ENCODE measurements at regions not wholly inside any gene's neighbourhood (a gene's known extent, or its start where the extent isn't known, plus 50 kb on each side); places are given as distances from the start of the nearest gene placed in this dataset.

GRCh38 chr13:111476197-111476596 is 155.8 kb downstream of the TEX29 start:
- no peak for DNase-seq

- no peak for DNase-seq
These were observed 159.0 kb downstream of the TEX29 start for GRCh38 chr13:111479412-111479811.

GRCh38 chr13:111480503-111480902 is 160.1 kb downstream of the TEX29 start:
- DNase-seq: peak; percentile 63 to 73

- peak; percentile 99 to 100 for DNase-seq
These were observed 160.5 kb downstream of the TEX29 start for GRCh38 chr13:111480976-111481375.

GRCh38 chr13:111482126-111482525 is 161.7 kb downstream of the TEX29 start:
- DNase-seq: no peak

GRCh38 chr13:111482806-111483620 is 162.6 kb downstream of the TEX29 start:
- DNase-seq: no peak

- no peak for DNase-seq
These were observed 163.2 kb downstream of the TEX29 start for GRCh38 chr13:111483621-111483987.

GRCh38 chr13:111484141-111484925 is 163.9 kb downstream of the TEX29 start:
- peak; percentile 94 to 97 for DNase-seq

- no peak for DNase-seq
These were observed 164.5 kb downstream of the TEX29 start for GRCh38 chr13:111484959-111485358.

GRCh38 chr13:111485491-111486250 is 165.2 kb downstream of the TEX29 start:
- no peak for DNase-seq

- no peak for DNase-seq
These were observed 165.9 kb downstream of the TEX29 start for GRCh38 chr13:111486331-111486730.

GRCh38 chr13:111486801-111487200 is 166.4 kb downstream of the TEX29 start:
- DNase-seq: no peak

GRCh38 chr13:111488486-111489132 is 168.2 kb downstream of the TEX29 start:
- DNase-seq: no peak

- DNase-seq: no peak
These were observed 168.9 kb downstream of the TEX29 start for GRCh38 chr13:111489301-111489700.

GRCh38 chr13:111490611-111491010 is 170.2 kb downstream of the TEX29 start:
- DNase-seq: no peak

- no peak for DNase-seq
These were observed 170.6 kb downstream of the TEX29 start for GRCh38 chr13:111491021-111491420.

GRCh38 chr13:111491659-111492058 is 171.2 kb downstream of the TEX29 start:
- DNase-seq: no peak

GRCh38 chr13:111492341-111492950 is 172.0 kb downstream of the TEX29 start:
- no peak for DNase-seq

- no peak for DNase-seq
These were observed 172.5 kb downstream of the TEX29 start for GRCh38 chr13:111492958-111493357.

GRCh38 chr13:111493468-111493867 is 173.0 kb downstream of the TEX29 start:
- no peak for DNase-seq

GRCh38 chr13:111494641-111495040 is 174.2 kb downstream of the TEX29 start:
- no peak for DNase-seq
